Mesothelial cell of epicardium (in vitro differentiated cells): ENCODE measurements at regions not wholly inside any gene's neighbourhood (a gene's known extent, or its start where the extent isn't known, plus 50 kb on each side); places are given as distances from the start of the nearest gene placed in this dataset.

Experiments
- DNase-seq, 2 experiments: peaks; one replicate each; pipeline ENCODE4 v3.0.0; 2021; ENCODE audit warnings: low spot score in 2 of 2; ENCODE audit not compliant: unreplicated experiment in 2 of 2
- H3K27ac Mint-ChIP-seq: 2 replicates; pipeline ENCODE4 v1.8.0; 2021; ENCODE audit warnings: mixed read lengths
- H3K27me3 Mint-ChIP-seq: 2 replicates; pipeline ENCODE4 v1.8.0; 2021; ENCODE audit warnings: low read depth, mixed read lengths
- H3K36me3 Mint-ChIP-seq: 2 replicates; pipeline ENCODE4 v1.8.0; 2021; ENCODE audit warnings: mixed read lengths
- H3K4me1 Mint-ChIP-seq: 2 replicates; pipeline ENCODE4 v1.8.0; 2021; ENCODE audit warnings: mixed read lengths
- H3K4me3 Mint-ChIP-seq: 2 replicates; pipeline ENCODE4 v1.8.0; 2021; ENCODE audit warnings: mild to moderate bottlenecking, moderate library complexity, mixed read lengths
- H3K9me3 Mint-ChIP-seq: 2 replicates; pipeline ENCODE4 v1.8.0; 2021; ENCODE audit warnings: mixed read lengths
- CTCF ChIP-seq: fragments of 200-600 bp; sonication (generic); IDR thresholded peaks from one replicate; pipeline ENCODE4 v1.5.0; 2021; ENCODE audit warnings: antibody characterized with exemption; ENCODE audit not compliant: unreplicated experiment

- TF ChIP-seq CTCF: no peak
- Mint-ChIP-seq H3K4me3 (no peak overlapping the region), H3K27me3 (peaks cover under 1% of the 10 kb centered on the region), H3K27ac (peak overlapping the region; percentile 13), H3K36me3 (peaks cover 3% of the 10 kb centered on the region), H3K4me1 (no peaks in the 10 kb centered on the region), H3K9me3 (peaks cover 4% of the 10 kb centered on the region)
- DNase-seq: no peak
Observed at GRCh38 chr1:167152192-167152876, 58.5 kb downstream of the STYXL2 start.

DNA sequence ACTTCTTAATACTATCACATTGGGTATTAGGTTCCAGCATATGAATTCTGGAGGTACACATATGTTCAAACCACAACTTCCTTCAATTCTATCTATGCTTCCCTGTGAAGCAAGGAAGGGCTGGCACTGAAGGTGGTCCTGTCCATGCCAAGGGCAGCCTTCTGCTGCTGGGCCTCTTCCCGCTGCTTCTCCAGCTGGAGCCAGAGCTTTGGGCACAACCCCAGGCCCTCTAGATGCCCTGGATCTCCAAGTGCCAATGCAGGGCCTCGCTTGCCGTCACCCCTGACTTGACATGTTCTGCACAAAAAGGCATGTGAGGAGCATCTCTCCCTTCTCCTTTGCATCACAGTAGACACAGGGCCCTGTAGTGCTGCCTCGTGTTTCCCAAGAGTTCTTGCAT, 62.6 kb downstream of the STYXL2 start:
- H3K4me3 Mint-ChIP-seq: no peak overlapping the region
- H3K9me3 Mint-ChIP-seq: no peaks in the 10 kb centered on the region
- no peak for TF ChIP-seq CTCF
- peaks cover 7% of the 10 kb centered on the region for H3K27me3 Mint-ChIP-seq
- peaks cover 4% of the 10 kb centered on the region for H3K36me3 Mint-ChIP-seq
- DNase-seq: no peak
- H3K27ac Mint-ChIP-seq: no peak overlapping the region
- H3K4me1 Mint-ChIP-seq: peaks cover 6% of the 10 kb centered on the region

- no peak overlapping the region for H3K27ac Mint-ChIP-seq
- H3K9me3 Mint-ChIP-seq: no peaks in the 10 kb centered on the region
- H3K36me3 Mint-ChIP-seq: peaks cover 4% of the 10 kb centered on the region
- TF ChIP-seq CTCF: no peak
- DNase-seq: no peak
- no peak overlapping the region for H3K4me3 Mint-ChIP-seq
- H3K27me3 Mint-ChIP-seq: peaks cover 7% of the 10 kb centered on the region
- H3K4me1 Mint-ChIP-seq: peaks cover 13% of the 10 kb centered on the region
Observed at GRCh38 chr1:167157114-167157513, 63.2 kb downstream of the STYXL2 start.

DNA sequence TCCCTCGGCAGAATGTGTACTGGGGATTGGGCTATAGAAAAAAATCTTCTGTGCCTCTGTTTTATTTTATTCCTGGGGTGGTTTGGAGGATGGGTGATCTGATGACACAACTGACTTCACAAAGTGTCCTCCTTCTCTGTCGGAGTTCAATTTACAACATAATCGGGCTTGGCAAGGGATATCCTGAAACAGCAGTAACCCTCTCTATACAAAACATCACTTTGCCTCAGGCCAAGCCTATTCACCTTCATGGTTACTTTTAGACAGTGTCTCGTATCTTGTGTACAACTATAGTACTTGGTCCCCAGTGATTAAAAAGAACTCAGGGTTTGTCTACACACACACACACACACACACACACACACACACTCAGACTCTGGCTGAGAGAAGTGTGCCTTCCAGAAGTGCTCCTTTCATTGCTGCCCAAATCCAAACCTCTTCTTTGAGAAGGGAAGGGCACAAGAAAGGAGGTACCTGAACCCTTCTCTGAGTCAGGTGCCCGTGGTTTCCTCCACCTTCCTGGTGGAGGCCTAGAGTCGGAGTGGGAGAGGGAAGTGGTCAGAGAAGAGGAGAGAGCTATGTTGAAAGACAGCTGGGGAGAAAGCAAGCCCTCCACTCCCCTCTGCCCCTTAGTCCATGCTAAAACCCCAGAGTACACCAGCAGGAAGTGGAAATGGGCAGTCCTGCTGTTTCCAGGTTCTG, 62.4 kb upstream of the POU2F1 start:
- Mint-ChIP-seq H3K36me3 (peaks cover 4% of the 10 kb centered on the region), H3K27ac (no peak overlapping the region), H3K9me3 (no peaks in the 10 kb centered on the region), H3K4me3 (no peak overlapping the region), H3K4me1 (peaks cover 24% of the 10 kb centered on the region), H3K27me3 (peaks cover 7% of the 10 kb centered on the region)
- DNase-seq: no peak
- TF ChIP-seq CTCF: no peak

GRCh38 chr1:167158813-167159275, 61.8 kb upstream of the POU2F1 start:
- H3K4me3 Mint-ChIP-seq: no peak overlapping the region
- no peak for TF ChIP-seq CTCF
- H3K36me3 Mint-ChIP-seq: peaks cover 4% of the 10 kb centered on the region
- H3K4me1 Mint-ChIP-seq: peaks cover 29% of the 10 kb centered on the region
- H3K9me3 Mint-ChIP-seq: no peaks in the 10 kb centered on the region
- peaks cover 7% of the 10 kb centered on the region for H3K27me3 Mint-ChIP-seq
- no peak for DNase-seq
- H3K27ac Mint-ChIP-seq: no peak overlapping the region
